ENCODE measurements at regions not wholly inside any gene's neighbourhood (a gene's known extent, or its start where the extent isn't known, plus 50 kb on each side); places are given as distances from the start of the nearest gene placed in this dataset.

DNA sequence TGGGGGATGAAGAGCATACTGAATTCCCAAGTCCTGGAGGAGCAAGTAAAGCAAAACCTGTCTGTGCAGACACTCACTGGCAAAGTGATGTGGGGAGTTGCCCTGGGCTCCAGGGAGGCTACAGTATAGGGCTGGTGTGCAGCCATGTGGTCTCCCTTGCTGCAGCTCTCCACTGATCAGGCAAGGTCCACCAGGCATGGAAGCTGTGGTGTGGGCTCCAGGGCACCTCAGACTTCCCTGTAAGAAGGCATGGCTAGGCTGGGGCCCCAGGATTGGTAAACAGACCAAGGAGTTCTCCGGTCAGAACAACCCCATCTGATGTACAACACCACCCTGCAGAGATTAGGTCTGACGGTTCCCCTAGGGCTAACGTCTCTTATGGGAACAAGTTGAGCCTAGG lies 241.9 kb upstream of the NDST4 start (continued):
- TF ChIP-seq, protein P1, sequence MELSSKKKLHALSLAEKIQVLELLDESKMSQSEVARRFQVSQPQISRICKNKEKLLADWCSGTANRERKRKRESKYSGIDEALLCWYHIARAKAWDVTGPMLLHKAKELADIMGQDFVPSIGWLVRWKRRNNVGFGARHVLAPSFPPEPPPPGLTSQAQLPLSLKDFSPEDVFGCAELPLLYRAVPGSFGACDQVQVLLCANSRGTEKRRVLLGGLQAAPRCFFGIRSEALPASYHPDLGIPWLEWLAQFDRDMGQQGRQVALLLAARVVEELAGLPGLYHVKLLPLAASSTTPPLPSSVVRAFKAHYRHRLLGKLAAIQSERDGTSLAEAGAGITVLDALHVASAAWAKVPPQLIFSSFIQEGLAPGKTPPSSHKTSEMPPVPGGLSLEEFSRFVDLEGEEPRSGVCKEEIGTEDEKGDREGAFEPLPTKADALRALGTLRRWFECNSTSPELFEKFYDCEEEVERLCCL (CRISPR knock-in tag; IDR thresholded peaks at IDR 0.05; ENCODE audit: borderline replicate concordance) = no peak
- TF ChIP-seq ZNF350 (CRISPR knock-in tag; IDR thresholded peaks at IDR 0.05; ENCODE audit: borderline replicate concordance, low read depth) (no peak), TMF1 (CRISPR knock-in tag; IDR thresholded peaks at IDR 0.05; ENCODE audit: low read depth) (no peak), ZBTB38 (CRISPR knock-in tag; IDR thresholded peaks at IDR 0.05) (no peak)

- Histone ChIP-seq H4K20me1 (ENCODE audit: insufficient read depth, low read length) (no peaks in the 10 kb centered on the region), H3K9ac (ENCODE audit: insufficient read depth, low read depth, low read length) (no peak overlapping the region), H3K4me3 (replicated peaks in 1 of 3; ENCODE audit: insufficient read depth in 1 of 3, low read depth in 2 of 3, low read length in 3 of 3) (no peak overlapping the region), H3K4me2 (ENCODE audit: low read depth, low read length) (no peak overlapping the region), H3K36me3 (replicated peaks in 1 of 2; ENCODE audit: control insufficient read depth in 1 of 2, insufficient read depth in 2 of 2, low read length in 2 of 2) (no peaks in the 10 kb centered on the region), H3K27me3 (ENCODE audit: control insufficient read depth in 1 of 2, insufficient read depth in 2 of 2, low read length in 2 of 2) (no peaks in the 10 kb centered on the region), H3K27ac (ENCODE audit: extremely low read length, insufficient read depth, low read length) (no peak overlapping the region), H3K4me1 (ENCODE audit: insufficient read depth, low read length) (no peaks in the 10 kb centered on the region), H3K79me2 (ENCODE audit: insufficient read depth, low read length) (no peaks in the 10 kb centered on the region), H2AFZ (ENCODE audit: low read length) (no peak overlapping the region), H3K9me3 (ENCODE audit: low read length) (peaks cover 34% of the 10 kb centered on the region)
- DNase-seq (ENCODE audit: low spot score) (no peak), FAIRE-seq (no peak), ATAC-seq (no peak)
- BruUV-seq (replicated peaks) = no TSS peak
- POLR2A ChIA-PET = no interaction called here
- CTCF ChIA-PET (ENCODE audit: low intra/inter-chr PET ratio, low total read pairs) = no interaction called here
- 5% methylated on average over 1 of the region's 1 CpG for WGBS (ENCODE audit: low lambda C conversion rate)
- TF ChIP-seq SP4 (CRISPR knock-in tag; IDR thresholded peaks at IDR 0.05) = no peak
- no peak for TF ChIP-seq NR2F1 (CRISPR knock-in tag; IDR thresholded peaks at IDR 0.05)
- no peak for TF ChIP-seq NFYC (CRISPR knock-in tag; IDR thresholded peaks at IDR 0.05)
- no peak for TF ChIP-seq SMARCE1 (IDR thresholded peaks at IDR 0.05; ENCODE audit: borderline replicate concordance)
- TF ChIP-seq BORCS8-MEF2B (CRISPR knock-in tag; IDR thresholded peaks at IDR 0.05) = no peak
- TF ChIP-seq HNRNPUL1 (IDR thresholded peaks at IDR 0.05; ENCODE audit: low read depth, low read length) = no peak
- no peak for TF ChIP-seq USF2 (IDR thresholded peaks at IDR 0.05; ENCODE audit: low read depth, low read length)
- TF ChIP-seq USF2 (CRISPR knock-in tag; IDR thresholded peaks at IDR 0.05; ENCODE audit: borderline replicate concordance) = no peak
- TF ChIP-seq U2AF1 (optimal IDR thresholded peaks at IDR 0.05; ENCODE audit: low read depth, low read length) = no peak
- TF ChIP-seq TAF1 (CRISPR knock-in tag; IDR thresholded peaks at IDR 0.05) = no peak
- TF ChIP-seq NFAT5 (CRISPR knock-in tag; IDR thresholded peaks at IDR 0.05) = no peak
- no peak for TF ChIP-seq ZNF7 (CRISPR knock-in tag; IDR thresholded peaks at IDR 0.05)
- TF ChIP-seq ZNF510 (CRISPR knock-in tag; IDR thresholded peaks at IDR 0.05; ENCODE audit: low read depth) = no peak
- no peak for TF ChIP-seq RXRA (CRISPR knock-in tag; IDR thresholded peaks at IDR 0.05)
- in situ Hi-C loops (cut with HindIII; ENCODE audit: extremely low pct_ligation_motif_present, low pct_unique_long_range_greater_than_20kb) = no loop called here
- intact Hi-C loops (cut with micrococcal nuclease; ENCODE audit: unreplicated experiment) = no loop called here
Observed at GRCh38 chr4:115353370-115353769, 239.9 kb upstream of the NDST4 start.

Data from HepG2 (cell line).